HFF-Myc (cell line): ENCODE measurements at regions not wholly inside any gene's neighbourhood (a gene's known extent, or its start where the extent isn't known, plus 50 kb on each side); places are given as distances from the start of the nearest gene placed in this dataset.

Experiments used
- DNase-seq: peaks from one replicate; pipeline ENCODE4 v3.0.0-alpha.2; 2011; ENCODE audit warnings: low read depth; ENCODE audit errors: extremely low read depth
- H3K4me3 ChIP-seq: replicated peaks from 2 replicates; pipeline ENCODE4 v1.5.1; 2011; ENCODE audit warnings: low read depth, mild to moderate bottlenecking, control low read depth, low read length
- TF ChIP-seq, protein P1 (sequence below): IDR thresholded peaks from 2 replicates; pipeline ENCODE4 v1.5.1; 2012; ENCODE audit warnings: mild to moderate bottlenecking, low read depth, low read length, control low read depth; ENCODE audit errors: missing control alignments

DNA sequence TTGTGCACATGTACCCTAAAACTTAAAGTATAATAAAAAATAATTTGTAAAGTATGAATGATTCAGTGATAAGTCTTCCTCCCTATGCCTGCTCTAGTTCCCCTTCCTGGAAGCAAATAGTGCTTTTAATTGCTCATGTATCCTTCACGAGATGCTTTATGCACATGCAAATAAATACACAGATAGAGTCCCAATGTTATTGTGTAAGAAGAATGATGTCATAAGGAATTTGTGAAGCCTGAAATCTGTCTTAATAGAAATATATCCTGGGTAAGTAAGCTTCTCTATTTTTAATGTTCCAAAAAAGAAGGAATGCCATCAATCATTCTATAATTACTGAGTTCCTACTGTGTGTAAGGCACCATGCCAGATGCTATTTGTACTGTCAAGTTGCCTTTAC, 157.5 kb upstream of the SLC4A4 start:
- H3K4me3 ChIP-seq, result no peak overlapping the region
- TF ChIP-seq, protein P1, sequence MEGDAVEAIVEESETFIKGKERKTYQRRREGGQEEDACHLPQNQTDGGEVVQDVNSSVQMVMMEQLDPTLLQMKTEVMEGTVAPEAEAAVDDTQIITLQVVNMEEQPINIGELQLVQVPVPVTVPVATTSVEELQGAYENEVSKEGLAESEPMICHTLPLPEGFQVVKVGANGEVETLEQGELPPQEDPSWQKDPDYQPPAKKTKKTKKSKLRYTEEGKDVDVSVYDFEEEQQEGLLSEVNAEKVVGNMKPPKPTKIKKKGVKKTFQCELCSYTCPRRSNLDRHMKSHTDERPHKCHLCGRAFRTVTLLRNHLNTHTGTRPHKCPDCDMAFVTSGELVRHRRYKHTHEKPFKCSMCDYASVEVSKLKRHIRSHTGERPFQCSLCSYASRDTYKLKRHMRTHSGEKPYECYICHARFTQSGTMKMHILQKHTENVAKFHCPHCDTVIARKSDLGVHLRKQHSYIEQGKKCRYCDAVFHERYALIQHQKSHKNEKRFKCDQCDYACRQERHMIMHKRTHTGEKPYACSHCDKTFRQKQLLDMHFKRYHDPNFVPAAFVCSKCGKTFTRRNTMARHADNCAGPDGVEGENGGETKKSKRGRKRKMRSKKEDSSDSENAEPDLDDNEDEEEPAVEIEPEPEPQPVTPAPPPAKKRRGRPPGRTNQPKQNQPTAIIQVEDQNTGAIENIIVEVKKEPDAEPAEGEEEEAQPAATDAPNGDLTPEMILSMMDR, result no peak
- DNase-seq, result no peak

DNA sequence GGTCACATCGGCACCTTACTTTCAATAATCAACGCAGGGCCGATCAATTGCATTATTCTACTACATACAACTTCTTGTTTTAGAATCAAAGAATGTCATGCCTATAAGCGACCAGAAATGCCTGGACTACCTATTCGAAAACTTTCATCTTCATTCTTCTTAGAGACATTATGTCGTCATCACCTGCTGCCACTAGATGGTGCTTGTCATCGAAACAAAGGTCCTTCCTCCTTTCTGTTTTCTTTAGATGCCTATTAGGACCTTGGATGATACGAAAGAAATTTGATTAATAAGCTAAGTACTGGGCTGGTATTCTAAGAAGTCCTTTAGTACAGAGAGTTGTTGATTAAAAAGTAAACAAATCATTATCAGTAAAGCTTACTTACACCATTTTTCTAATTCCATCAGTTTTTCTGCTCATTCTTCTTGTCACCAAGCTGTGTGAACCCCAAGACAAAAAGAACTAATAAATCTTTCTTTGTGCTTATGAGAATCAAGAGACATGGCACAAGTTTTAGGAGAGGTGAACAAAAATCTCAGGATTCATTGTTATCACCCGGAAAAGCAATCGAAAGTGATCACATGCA, 154.5 kb upstream of the SLC4A4 start:
- TF ChIP-seq, protein P1, result peak; percentile 66
- H3K4me3 ChIP-seq, result no peak overlapping the region
- DNase-seq, result peak; percentile 38

DNA sequence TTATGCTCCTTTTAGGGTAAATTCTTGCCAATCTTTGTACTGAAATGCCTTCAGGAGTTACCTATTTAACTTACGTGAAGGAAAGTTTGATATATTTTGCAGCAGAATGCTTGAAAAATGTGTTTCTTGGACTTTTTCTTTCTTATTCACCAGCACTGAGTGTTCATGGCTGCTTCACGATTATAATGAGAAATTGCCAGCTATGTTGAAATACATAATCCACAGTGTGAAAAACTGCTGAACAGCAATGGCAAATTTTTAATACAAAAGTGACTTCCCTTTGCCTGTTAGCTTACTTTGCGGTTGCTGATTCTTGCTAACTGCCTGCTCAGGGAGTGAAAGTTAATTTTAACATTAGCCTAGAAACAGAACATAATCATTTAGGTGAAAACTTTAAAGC, 153.8 kb upstream of the SLC4A4 start:
- H3K4me3 ChIP-seq, result no peak overlapping the region

DNA sequence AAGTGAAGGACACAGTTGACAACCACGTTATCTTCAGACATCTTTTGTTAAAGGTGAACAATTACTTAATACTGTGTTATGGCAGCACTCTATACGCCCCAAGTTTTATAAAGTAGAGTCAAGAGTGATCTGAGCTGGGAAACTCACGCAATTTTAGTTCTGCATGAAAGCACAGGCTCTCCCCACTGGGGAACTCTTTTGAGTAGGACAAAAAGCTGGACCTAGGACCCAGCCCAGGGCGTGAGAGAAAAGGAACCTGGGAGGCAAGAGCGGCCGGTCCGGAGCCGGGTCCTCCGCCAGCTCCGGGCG, 152.6 kb upstream of the SLC4A4 start:
- TF ChIP-seq, protein P1, result no peak
- H3K4me3 ChIP-seq, result peak overlapping the region; percentile 50
- DNase-seq, result no peak

More for the DNA sequence above, 153.8 kb upstream of the SLC4A4 start:
- no peak for DNase-seq
- TF ChIP-seq, protein P1, result no peak

DNA sequence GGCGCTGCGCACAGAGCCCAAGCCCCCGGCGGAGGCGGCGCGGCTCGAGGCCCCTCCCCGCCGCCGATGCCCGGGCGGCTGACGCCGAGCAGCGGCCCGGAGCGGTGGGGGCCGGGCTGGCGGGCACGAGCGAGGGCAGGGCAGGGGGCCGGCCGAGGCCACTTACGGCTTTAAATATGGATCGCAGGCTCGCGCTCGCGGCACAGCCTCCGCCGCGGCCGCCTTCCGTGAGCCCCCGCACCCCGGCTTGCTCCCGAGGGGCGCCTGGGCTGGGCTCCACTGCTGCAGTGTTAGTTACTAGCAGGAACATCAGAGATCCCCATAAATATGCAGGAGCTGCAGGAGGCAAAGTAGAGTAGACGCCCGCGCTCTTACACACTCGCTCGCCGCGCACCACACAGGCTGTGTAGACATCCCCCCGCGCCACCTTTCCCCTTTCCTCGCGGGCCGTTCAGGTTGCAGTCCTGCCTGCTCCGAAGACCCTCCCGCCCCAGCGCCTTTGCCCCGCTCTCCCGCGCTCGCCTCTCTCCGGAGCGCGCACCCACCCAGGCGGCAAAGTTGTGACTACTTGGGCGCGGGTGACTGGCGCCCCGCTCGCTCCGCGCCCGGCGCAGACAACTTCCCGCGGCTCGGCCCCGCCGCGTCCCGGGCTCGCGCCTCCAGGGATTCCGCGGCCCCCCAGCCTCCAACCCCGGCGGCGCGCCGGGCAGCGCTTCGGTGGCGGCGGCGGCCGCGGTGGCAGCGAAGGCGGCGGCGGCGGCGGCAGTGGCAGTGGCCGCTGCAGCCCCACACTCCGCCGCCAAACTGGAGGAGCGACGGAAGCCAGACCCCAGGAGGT, 152.0 kb upstream of the SLC4A4 start:
- DNase-seq, result no peak
- TF ChIP-seq, protein P1, result no peak
- H3K4me3 ChIP-seq, result peak overlapping the region; percentile 50

DNA sequence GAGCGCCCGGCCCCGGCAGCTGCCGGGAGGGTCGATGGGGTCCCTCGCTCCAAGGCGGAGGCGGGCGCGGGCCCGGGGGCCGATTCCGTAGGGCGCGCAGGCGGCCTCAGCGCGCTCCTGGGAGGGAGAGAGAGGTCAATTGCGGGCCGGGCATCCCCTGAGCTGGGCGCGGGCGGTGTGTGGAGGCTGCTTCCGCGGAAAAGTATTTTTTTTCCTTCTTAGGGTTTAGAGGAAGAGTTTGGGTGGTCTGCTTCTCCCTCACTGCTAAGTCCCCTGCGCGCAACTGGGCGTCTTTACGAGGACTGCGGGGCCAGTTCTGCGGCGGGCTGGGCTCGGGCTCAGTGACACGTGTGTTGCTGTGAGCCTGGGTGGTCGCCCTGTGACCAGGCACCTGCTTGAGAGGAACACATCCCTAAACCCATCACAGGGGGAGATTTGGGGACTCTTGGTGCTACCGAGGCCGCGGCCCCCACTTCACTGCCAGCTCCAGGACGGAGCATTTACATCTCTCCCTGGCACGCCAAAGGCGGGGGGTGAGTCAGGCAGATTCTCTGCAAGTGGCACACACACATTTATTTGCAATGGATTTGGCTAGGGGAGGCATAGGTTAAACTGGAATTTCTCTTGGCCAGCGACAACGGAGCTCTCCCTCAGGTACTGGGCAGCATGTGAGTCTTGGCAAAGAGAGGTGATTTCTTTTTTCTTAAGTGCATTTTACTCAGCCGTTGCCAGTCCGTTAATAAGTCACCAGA, 151.2 kb upstream of the SLC4A4 start:
- TF ChIP-seq, protein P1, result no peak
- DNase-seq, result no peak
- H3K4me3 ChIP-seq, result peak overlapping the region; percentile 50
